ENCODE measurements at regions not wholly inside any gene's neighbourhood (a gene's known extent, or its start where the extent isn't known, plus 50 kb on each side); places are given as distances from the start of the nearest gene placed in this dataset.

GRCh38 chr12:125431516-125431915 is 366.3 kb downstream of the AACS start:
- H3K27ac ChIP-seq (ENCODE audit: insufficient read depth, low read depth, low read length) = no peak overlapping the region
- BruUV-seq (replicated peaks) = no TSS peak
- no peak overlapping the region for H3K4me2 ChIP-seq (ENCODE audit: insufficient read depth, low read length)
- peaks cover 7% of the 10 kb centered on the region for H3K9me3 ChIP-seq (replicated peaks; ENCODE audit: control insufficient read depth, insufficient read depth, low read length)
- H3K9me1 ChIP-seq (replicated peaks; ENCODE audit: control insufficient read depth, extremely low read depth, insufficient read depth, low read length) = no peaks in the 10 kb centered on the region
- H3K9ac ChIP-seq (replicated peaks; ENCODE audit: extremely low read depth, insufficient read depth, low read length) = no peak overlapping the region
- intact Hi-C loops (cut with micrococcal nuclease) = no loop called here
- no peaks in the 10 kb centered on the region for H4K20me1 ChIP-seq (replicated peaks; ENCODE audit: control insufficient read depth, extremely low read depth, insufficient read depth, low read length)
- no peak overlapping the region for H2AFZ ChIP-seq (ENCODE audit: low read depth, low read length)
- ChIA-PET CTCF (no interaction called here), POLR2A (no interaction called here)
- no peaks in the 10 kb centered on the region for H3K27me3 ChIP-seq (ENCODE audit: control insufficient read depth in 2 of 2, insufficient read depth in 2 of 2, low read length in 2 of 2)
- DNase-seq (ENCODE audit: low read depth, low spot score) (no peak), FAIRE-seq (no peak)
- dilution Hi-C loops (cut with MboI; ENCODE audit: extremely low pct_ligation_motif_present, low sequenced_read_pairs) = no loop called here
- TF ChIP-seq FOS (IDR thresholded peaks at IDR 0.05; ENCODE audit: borderline replicate concordance, insufficient read depth, low read length) = no peak
- TF ChIP-seq MAX (IDR thresholded peaks at IDR 0.05; ENCODE audit: insufficient read depth, insufficient read length) = no peak
- TF ChIP-seq POLR2AphosphoS5 (IDR thresholded peaks at IDR 0.05; ENCODE audit: insufficient read depth, low read depth, low read length) = no peak
- TF ChIP-seq GATA2 (IDR thresholded peaks at IDR 0.05; ENCODE audit: insufficient read depth, insufficient read length, low read depth, low read length) = no peak
- TF ChIP-seq CTCF (IDR thresholded peaks at IDR 0.05; ENCODE audit: extremely low read depth in 1 of 2, insufficient read depth in 1 of 2, low read depth in 1 of 2, low read length in 2 of 2) = no peak
- no peak for TF ChIP-seq EZH2 (IDR thresholded peaks at IDR 0.05; ENCODE audit: borderline replicate concordance, low read depth, low read length, severe bottlenecking)
- no peak for TF ChIP-seq POLR2A (IDR thresholded peaks at IDR 0.05; ENCODE audit: low read depth, low read length)
- TF ChIP-seq MYC (IDR thresholded peaks at IDR 0.05; ENCODE audit: low read depth, low read length) = no peak
- TF ChIP-seq JUN (IDR thresholded peaks at IDR 0.05; ENCODE audit: borderline replicate concordance, insufficient read depth, insufficient read length, low read depth) = no peak
- no peaks in the 10 kb centered on the region for H3K4me1 ChIP-seq (ENCODE audit: control insufficient read depth, extremely low read depth, insufficient read depth, low read length)
- no peaks in the 10 kb centered on the region for H3K36me3 ChIP-seq (ENCODE audit: control insufficient read depth in 2 of 2, extremely low read depth in 1 of 2, insufficient read depth in 2 of 2, low read length in 2 of 2)
- no peak overlapping the region for H3K4me3 ChIP-seq (replicated peaks in 1 of 3; ENCODE audit: insufficient read depth in 1 of 3, low read depth in 1 of 3, low read length in 3 of 3)
- H3K79me2 ChIP-seq (ENCODE audit: control insufficient read depth, insufficient read depth, low read length) = no peaks in the 10 kb centered on the region

Data from endothelial cell of umbilical vein (primary cell).